GM12878 (cell line): ENCODE measurements at regions not wholly inside any gene's neighbourhood (a gene's known extent, or its start where the extent isn't known, plus 50 kb on each side); places are given as distances from the start of the nearest gene placed in this dataset.

Source experiments
- BRCA1 ChIP-seq: IDR thresholded peaks from 2 replicates; pipeline ENCODE4 v1.6.1; 2011; ENCODE audit warnings: low read depth, low read length, improper control_type of control experiment
- CBX3 ChIP-seq: fragments of 200-600 bp; sonication (generic); IDR thresholded peaks from 2 replicates; pipeline ENCODE4 v1.6.1; 2016; ENCODE audit warnings: low read depth, borderline replicate concordance
- EP300 ChIP-seq, 2 experiments: fragments of 150-350 bp in 1 of 2; IDR thresholded peaks; 2 replicates each; pipeline ENCODE4 v1.6.1; 2011 to 2012; ENCODE audit warnings: low read depth in 2 of 2, low read length in 2 of 2, borderline replicate concordance in 1 of 2, improper control_type of control experiment in 1 of 2, inconsistent platforms in 1 of 2; ENCODE audit not compliant: control insufficient read depth in 1 of 2
- MEF2A ChIP-seq: IDR thresholded peaks from 2 replicates; pipeline ENCODE4 v1.6.1; 2011; ENCODE audit warnings: low read depth, mild to moderate bottlenecking, low read length, moderate library complexity; ENCODE audit not compliant: insufficient read depth
- MXI1 ChIP-seq: fragments of 150-350 bp; IDR thresholded peaks from 2 replicates; pipeline ENCODE4 v1.6.1; 2011; ENCODE audit warnings: low read depth, mild to moderate bottlenecking, inconsistent platforms, low read length, improper control_type of control experiment
- POLR2A ChIP-seq: IDR thresholded peaks from 2 replicates; pipeline ENCODE4 v1.6.1; 2011; ENCODE audit warnings: low read depth, mild to moderate bottlenecking, low read length
- ZSCAN29 ChIP-seq: fragments of 450-650 bp; IDR thresholded peaks from 2 replicates; pipeline ENCODE4 v1.6.1; 2017; ENCODE audit warnings: mild to moderate bottlenecking, moderate library complexity
- TF ChIP-seq, protein P1 (sequence below), 3 experiments: IDR thresholded peaks in 2 of 3; conservative IDR thresholded peaks in 1 of 3; 2 replicates each; pipeline ENCODE4 v1.5.1; 2011; ENCODE audit warnings: low read depth in 3 of 3, low read length in 3 of 3, mild to moderate bottlenecking in 3 of 3, control low read depth in 2 of 3, moderate library complexity in 2 of 3, inconsistent platforms in 1 of 3, mixed read lengths in 1 of 3; ENCODE audit not compliant: control insufficient read depth in 2 of 3, insufficient read depth in 1 of 3; ENCODE audit errors: extremely low read depth in 1 of 3
- TF ChIP-seq, protein P2 (sequence below): IDR thresholded peaks from 2 replicates; pipeline ENCODE4 v1.6.1; 2011; ENCODE audit warnings: mild to moderate bottlenecking, low read depth, low read length, moderate library complexity; ENCODE audit not compliant: insufficient replicate concordance

DNA sequence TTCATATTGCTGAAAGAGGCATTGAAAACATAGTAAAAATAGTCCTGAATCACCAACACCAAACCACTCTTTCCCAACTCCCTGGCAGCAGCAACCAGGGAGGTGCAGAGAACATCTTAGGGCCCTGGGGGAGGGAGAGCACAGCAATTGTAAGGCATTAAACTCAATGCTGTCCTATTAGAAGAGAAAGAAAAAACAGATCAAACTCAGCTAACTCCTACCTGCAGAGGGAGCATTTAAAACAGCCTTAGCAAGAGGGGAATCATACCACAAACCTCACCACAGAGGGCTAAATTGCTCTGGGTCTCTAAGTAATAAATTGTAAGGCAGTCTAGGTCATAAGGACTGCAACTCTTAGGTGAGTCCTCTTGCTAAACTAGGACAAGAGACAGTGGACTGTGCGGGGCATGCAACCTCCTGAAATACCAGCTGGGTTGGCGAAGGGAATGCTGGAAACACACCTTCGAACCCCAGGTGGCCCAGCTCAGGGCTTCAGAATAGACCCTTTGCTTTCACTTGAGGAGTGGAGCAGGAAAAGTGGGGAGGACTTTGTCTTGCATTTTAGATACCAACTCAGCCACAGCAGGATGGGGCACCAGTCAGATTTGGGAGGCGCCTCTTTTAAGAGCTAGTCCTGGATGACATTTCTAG is 697.1 kb upstream of the FAT3 start:
- TF ChIP-seq MXI1: no peak
- TF ChIP-seq MEF2A: no peak
- no peak for TF ChIP-seq CBX3
- TF ChIP-seq, protein P1, sequence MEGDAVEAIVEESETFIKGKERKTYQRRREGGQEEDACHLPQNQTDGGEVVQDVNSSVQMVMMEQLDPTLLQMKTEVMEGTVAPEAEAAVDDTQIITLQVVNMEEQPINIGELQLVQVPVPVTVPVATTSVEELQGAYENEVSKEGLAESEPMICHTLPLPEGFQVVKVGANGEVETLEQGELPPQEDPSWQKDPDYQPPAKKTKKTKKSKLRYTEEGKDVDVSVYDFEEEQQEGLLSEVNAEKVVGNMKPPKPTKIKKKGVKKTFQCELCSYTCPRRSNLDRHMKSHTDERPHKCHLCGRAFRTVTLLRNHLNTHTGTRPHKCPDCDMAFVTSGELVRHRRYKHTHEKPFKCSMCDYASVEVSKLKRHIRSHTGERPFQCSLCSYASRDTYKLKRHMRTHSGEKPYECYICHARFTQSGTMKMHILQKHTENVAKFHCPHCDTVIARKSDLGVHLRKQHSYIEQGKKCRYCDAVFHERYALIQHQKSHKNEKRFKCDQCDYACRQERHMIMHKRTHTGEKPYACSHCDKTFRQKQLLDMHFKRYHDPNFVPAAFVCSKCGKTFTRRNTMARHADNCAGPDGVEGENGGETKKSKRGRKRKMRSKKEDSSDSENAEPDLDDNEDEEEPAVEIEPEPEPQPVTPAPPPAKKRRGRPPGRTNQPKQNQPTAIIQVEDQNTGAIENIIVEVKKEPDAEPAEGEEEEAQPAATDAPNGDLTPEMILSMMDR (IDR thresholded peaks at IDR 0.05 in 2 of 3, conservative IDR thresholded peaks at IDR 0.05 in 1 of 3; ENCODE audit: control insufficient read depth in 2 of 3, extremely low read depth in 1 of 3, insufficient read depth in 1 of 3, low read depth in 3 of 3, low read length in 3 of 3): no peak
- TF ChIP-seq, protein P2, sequence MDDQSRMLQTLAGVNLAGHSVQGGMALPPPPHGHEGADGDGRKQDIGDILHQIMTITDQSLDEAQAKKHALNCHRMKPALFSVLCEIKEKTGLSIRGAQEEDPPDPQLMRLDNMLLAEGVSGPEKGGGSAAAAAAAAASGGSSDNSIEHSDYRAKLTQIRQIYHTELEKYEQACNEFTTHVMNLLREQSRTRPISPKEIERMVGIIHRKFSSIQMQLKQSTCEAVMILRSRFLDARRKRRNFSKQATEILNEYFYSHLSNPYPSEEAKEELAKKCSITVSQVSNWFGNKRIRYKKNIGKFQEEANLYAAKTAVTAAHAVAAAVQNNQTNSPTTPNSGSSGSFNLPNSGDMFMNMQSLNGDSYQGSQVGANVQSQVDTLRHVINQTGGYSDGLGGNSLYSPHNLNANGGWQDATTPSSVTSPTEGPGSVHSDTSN: no peak
- no peak for TF ChIP-seq EP300 (IDR thresholded peaks at IDR 0.05; ENCODE audit: borderline replicate concordance in 1 of 2, control insufficient read depth in 1 of 2, low read depth in 2 of 2, low read length in 2 of 2)
- TF ChIP-seq BRCA1: no peak
- TF ChIP-seq ZSCAN29: no peak
- no peak for TF ChIP-seq POLR2A
